IMR-90 (cell line): ENCODE measurements at regions not wholly inside any gene's neighbourhood (a gene's known extent, or its start where the extent isn't known, plus 50 kb on each side); places are given as distances from the start of the nearest gene placed in this dataset.

Experiments
- ATAC-seq: fragments of 200-7000 bp; cut with Tn5 transposase; 2 replicates; pipeline ENCODE4 v1.9.1; 2020; ENCODE audit warnings: low read depth, mild to moderate bottlenecking, moderate library complexity
- BruUV-seq: library from RNA; stranded (reverse); fragments of 400-500 nt; replicated peaks from 2 replicates; lab custom pipeline; 2021; lab: Mats Ljungman, UMichigan
- CTCF ChIA-PET: fragments of 300-600 bp; formaldehyde crosslinking; extraction: SDS; loops from one replicate; lab custom pipeline; 2021; ENCODE audit warnings: antibody characterized with exemption; lab: Yijun Ruan, JAX
- POLR2A ChIA-PET: fragments of 300-600 bp; sonication (Branson Sonifier 250); formaldehyde crosslinking; loops from one replicate; lab custom pipeline; 2022; ENCODE audit warnings: antibody characterized with exemption; ENCODE audit not compliant: unreplicated experiment; lab: Charles Lee
- DNase-seq: peaks from one replicate; pipeline ENCODE4 v3.0.0; 2013
- H2AFZ ChIP-seq: replicated peaks from 2 replicates; pipeline ENCODE3; 2013; ENCODE audit warnings: low read length, mild to moderate bottlenecking; ENCODE audit not compliant: poor library complexity
- H2AK5ac ChIP-seq: 2 replicates; pipeline ENCODE4 v1.6.1; 2013; ENCODE audit warnings: low read depth, low read length, inconsistent platforms
- H2AK9ac ChIP-seq: replicated peaks from 2 replicates; pipeline ENCODE3; 2013; ENCODE audit warnings: mild to moderate bottlenecking, low read depth, low read length, moderate library complexity; ENCODE audit not compliant: poor library complexity
- H2BK120ac ChIP-seq: 2 replicates; pipeline ENCODE4 v1.6.1; 2013; ENCODE audit warnings: low read depth, low read length, inconsistent platforms
- H2BK15ac ChIP-seq: 3 replicates; pipeline ENCODE4 v1.6.1; 2013; ENCODE audit warnings: low read depth, low read length, inconsistent platforms
- H2BK20ac ChIP-seq: 2 replicates; pipeline ENCODE4 v1.6.1; 2013; ENCODE audit warnings: low read depth, mild to moderate bottlenecking, inconsistent platforms, low read length, moderate library complexity
- H2BK5ac ChIP-seq: 2 replicates; pipeline ENCODE4 v1.6.1; 2013; ENCODE audit warnings: mild to moderate bottlenecking, low read depth, low read length, inconsistent platforms; ENCODE audit not compliant: poor library complexity, severe bottlenecking
- H3K14ac ChIP-seq: replicated peaks from 2 replicates; pipeline ENCODE4 v1.6.1; 2013; ENCODE audit warnings: low read depth, low read length, inconsistent platforms
- H3K18ac ChIP-seq: 2 replicates; pipeline ENCODE4 v1.6.1; 2013; ENCODE audit warnings: low read depth, low read length, control low read depth
- H3K23ac ChIP-seq: 2 replicates; pipeline ENCODE4 v1.6.1; 2013; ENCODE audit warnings: low read depth, low read length, inconsistent platforms
- H3K27ac ChIP-seq: 2 replicates; pipeline ENCODE4 v1.5.1; 2013; ENCODE audit warnings: mild to moderate bottlenecking, control low read depth, low read length; ENCODE audit not compliant: insufficient read depth
- H3K27me3 ChIP-seq: 2 replicates; pipeline ENCODE4 v1.6.1; 2013; ENCODE audit warnings: low read length; ENCODE audit not compliant: control insufficient read depth, insufficient read depth
- H3K36me3 ChIP-seq: 2 replicates; pipeline ENCODE4 v1.6.1; 2013; ENCODE audit warnings: low read length, mixed read lengths; ENCODE audit not compliant: control insufficient read depth, insufficient read depth
- H3K4ac ChIP-seq: 2 replicates; pipeline ENCODE4 v1.6.1; 2013; ENCODE audit warnings: low read depth, low read length, inconsistent platforms
- H3K4me1 ChIP-seq: 2 replicates; pipeline ENCODE4 v1.6.1; 2013; ENCODE audit warnings: low read length, mixed read lengths; ENCODE audit not compliant: control insufficient read depth, insufficient read depth
- H3K4me2 ChIP-seq: 2 replicates; pipeline ENCODE4 v1.6.1; 2013; ENCODE audit warnings: low read depth, mild to moderate bottlenecking, control low read depth, low read length, moderate library complexity
- H3K4me3 ChIP-seq: 2 replicates; pipeline ENCODE4 v1.5.1; 2013; ENCODE audit warnings: low read depth, mild to moderate bottlenecking, control low read depth, low read length, moderate library complexity; ENCODE audit not compliant: insufficient read depth
- H3K56ac ChIP-seq: 2 replicates; pipeline ENCODE4 v1.6.1; 2013; ENCODE audit warnings: low read length, inconsistent platforms; ENCODE audit not compliant: insufficient read depth; ENCODE audit errors: extremely low read depth
- H3K79me1 ChIP-seq, 2 experiments: 2 replicates each; pipeline ENCODE4 v1.6.1; 2013; ENCODE audit warnings: low read length in 2 of 2, inconsistent platforms in 1 of 2, low read depth in 1 of 2
- H3K9ac ChIP-seq: 2 replicates; pipeline ENCODE4 v1.6.1; 2013; ENCODE audit warnings: low read depth, low read length, control low read depth
- H3K9me1 ChIP-seq: 2 replicates; pipeline ENCODE4 v1.6.1; 2013; ENCODE audit warnings: low read length, inconsistent platforms; ENCODE audit not compliant: insufficient read depth
- H3K9me3 ChIP-seq: 2 replicates; pipeline ENCODE4 v1.6.1; 2013; ENCODE audit warnings: low read length; ENCODE audit not compliant: control insufficient read depth, insufficient read depth
- H4K20me1 ChIP-seq: 2 replicates; pipeline ENCODE4 v1.6.1; 2013; ENCODE audit warnings: low read length, inconsistent platforms; ENCODE audit not compliant: insufficient read depth
- H4K5ac ChIP-seq: 2 replicates; pipeline ENCODE4 v1.6.1; 2013; ENCODE audit warnings: mild to moderate bottlenecking, low read depth, low read length, control low read depth
- H4K8ac ChIP-seq, 2 experiments: 2 replicates each; pipeline ENCODE4 v1.6.1; 2013; ENCODE audit warnings: low read depth in 2 of 2, low read length in 2 of 2, control low read depth in 1 of 2, inconsistent platforms in 1 of 2
- H4K91ac ChIP-seq: 2 replicates; pipeline ENCODE4 v1.6.1; 2013; ENCODE audit warnings: low read depth, low read length, inconsistent platforms; ENCODE audit not compliant: insufficient read depth
- BHLHE40 ChIP-seq: fragments of 150-350 bp; IDR thresholded peaks from 2 replicates; pipeline ENCODE4 v1.6.1; 2016; ENCODE audit warnings: mild to moderate bottlenecking, low read depth, low read length
- CEBPB ChIP-seq: IDR thresholded peaks from 2 replicates; pipeline ENCODE4 v1.6.1; 2012; ENCODE audit warnings: low read depth, low read length, improper control_type of control experiment
- CHD1 ChIP-seq: IDR thresholded peaks from 2 replicates; pipeline ENCODE4 v1.6.1; 2012; ENCODE audit warnings: low read depth, low read length, improper control_type of control experiment
- FOS ChIP-seq: fragments of 150-350 bp; IDR thresholded peaks from 2 replicates; pipeline ENCODE4 v1.6.1; 2016; ENCODE audit warnings: low read depth, low read length
- MAFK ChIP-seq: IDR thresholded peaks from 2 replicates; pipeline ENCODE4 v1.6.1; 2012; ENCODE audit warnings: low read depth, low read length, improper control_type of control experiment
- NFE2L2 ChIP-seq: fragments of 150-350 bp; IDR thresholded peaks from 2 replicates; pipeline ENCODE4 v1.6.1; 2016; ENCODE audit warnings: low read depth, mild to moderate bottlenecking, low read length
- POLR2A ChIP-seq: IDR thresholded peaks from 2 replicates; pipeline ENCODE4 v1.6.1; 2012; ENCODE audit warnings: mild to moderate bottlenecking, low read depth, low read length
- RAD21 ChIP-seq: IDR thresholded peaks from 2 replicates; pipeline ENCODE4 v1.6.1; 2012; ENCODE audit warnings: low read length, improper control_type of control experiment
- SMC3 ChIP-seq: fragments of 150-350 bp; IDR thresholded peaks from 2 replicates; pipeline ENCODE4 v1.6.1; 2016; ENCODE audit warnings: low read depth, mild to moderate bottlenecking, antibody characterized with exemption, low read length, moderate library complexity
- WGBS, 2 experiments: methylation state at CpG; one replicate each; pipeline versions ENCODE4 v1.1.5 to v1.1.7; 2013; ENCODE audit warnings: missing lambda C conversion rate in 2 of 2; ENCODE audit not compliant: insufficient read length in 1 of 2; ENCODE audit errors: extremely low coverage in 2 of 2; 5-methylcytosine and 5-hydroxymethylcytosine counted together
- dilution Hi-C: fragments of 300-500 bp; cut with HindIII; formaldehyde crosslinking; loops from one replicate; pipeline ENCODE4 v1.14.3; 2018; ENCODE audit warnings: low sequenced_read_pairs; ENCODE audit not compliant: unreplicated experiment
- in situ Hi-C: fragments of 300-500 bp; cut with MboI; formaldehyde crosslinking; loops from 3 replicates; pipeline ENCODE4 v1.14.3; 2019; ENCODE audit warnings: low sequenced_read_pairs, inconsistent platforms, mixed read lengths
- intact Hi-C: fragments of 100-400 bp; cut with micrococcal nuclease; formaldehyde crosslinking; loops from 2 replicates; pipeline ENCODE4 v1.10.0; 2022
- TF ChIP-seq, protein P1 (sequence below): fragments of 150-350 bp; IDR thresholded peaks from 2 replicates; pipeline ENCODE4 v1.6.1; 2016; ENCODE audit warnings: low read depth, mild to moderate bottlenecking, low read length, moderate library complexity, borderline replicate concordance
- TF ChIP-seq, protein P2 (sequence below): conservative IDR thresholded peaks from 2 replicates; pipeline ENCODE4 v1.5.1; 2012; ENCODE audit warnings: mild to moderate bottlenecking, low read depth, low read length, improper control_type of control experiment

DNA sequence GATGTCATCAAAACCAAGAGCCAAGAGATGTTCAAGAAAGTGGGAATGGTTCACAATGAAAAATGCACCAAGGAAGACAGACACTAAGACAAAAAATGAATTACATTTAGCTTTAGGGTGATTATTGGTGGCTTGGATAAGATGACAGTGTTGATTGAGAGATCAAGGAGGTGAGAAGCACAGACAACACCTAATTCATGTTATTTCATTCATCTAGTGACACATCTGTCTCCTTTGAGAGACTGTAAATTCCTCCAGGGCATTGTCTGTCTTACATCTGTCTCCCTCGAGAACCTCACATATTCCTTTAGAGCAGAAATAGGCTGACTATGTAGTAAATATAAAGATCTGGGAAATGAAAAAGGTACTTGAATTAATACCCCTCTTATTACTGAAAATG lies 94.2 kb upstream of the SMIM31 start:
- H2BK15ac ChIP-seq: no peak overlapping the region
- no peak overlapping the region for H3K9ac ChIP-seq
- WGBS, 2 experiments: no CpG with 5 or more reads among the region's 1 CpG
- H2AK9ac ChIP-seq: no peak overlapping the region
- no peak overlapping the region for H2BK20ac ChIP-seq
- ChIA-PET POLR2A (no interaction called here), CTCF (no interaction called here)
- DNase-seq (no peak), ATAC-seq (no peak)
- H2AK5ac ChIP-seq: no peak overlapping the region
- H4K5ac ChIP-seq: no peak overlapping the region
- no peak overlapping the region for H3K4me3 ChIP-seq
- no peaks in the 10 kb centered on the region for H3K4me1 ChIP-seq
- no peak overlapping the region for H2BK120ac ChIP-seq
- H2BK5ac ChIP-seq: no peak overlapping the region
- no peak overlapping the region for H2AFZ ChIP-seq
- in situ Hi-C loops (no loop called here), dilution Hi-C loops (no loop called here), intact Hi-C loops (no loop called here)
- no peak overlapping the region for H4K8ac ChIP-seq
- H4K91ac ChIP-seq: no peak overlapping the region
- H3K56ac ChIP-seq: no peak overlapping the region
- no peaks in the 10 kb centered on the region for H3K27me3 ChIP-seq
- TF ChIP-seq RAD21 (no peak), FOS (no peak), NFE2L2 (no peak), CHD1 (no peak), SMC3 (no peak), CEBPB (no peak), POLR2A (no peak), MAFK (no peak), BHLHE40 (no peak)
- TF ChIP-seq, protein P1, sequence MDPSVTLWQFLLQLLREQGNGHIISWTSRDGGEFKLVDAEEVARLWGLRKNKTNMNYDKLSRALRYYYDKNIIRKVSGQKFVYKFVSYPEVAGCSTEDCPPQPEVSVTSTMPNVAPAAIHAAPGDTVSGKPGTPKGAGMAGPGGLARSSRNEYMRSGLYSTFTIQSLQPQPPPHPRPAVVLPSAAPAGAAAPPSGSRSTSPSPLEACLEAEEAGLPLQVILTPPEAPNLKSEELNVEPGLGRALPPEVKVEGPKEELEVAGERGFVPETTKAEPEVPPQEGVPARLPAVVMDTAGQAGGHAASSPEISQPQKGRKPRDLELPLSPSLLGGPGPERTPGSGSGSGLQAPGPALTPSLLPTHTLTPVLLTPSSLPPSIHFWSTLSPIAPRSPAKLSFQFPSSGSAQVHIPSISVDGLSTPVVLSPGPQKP: no peak
- TF ChIP-seq, protein P2, sequence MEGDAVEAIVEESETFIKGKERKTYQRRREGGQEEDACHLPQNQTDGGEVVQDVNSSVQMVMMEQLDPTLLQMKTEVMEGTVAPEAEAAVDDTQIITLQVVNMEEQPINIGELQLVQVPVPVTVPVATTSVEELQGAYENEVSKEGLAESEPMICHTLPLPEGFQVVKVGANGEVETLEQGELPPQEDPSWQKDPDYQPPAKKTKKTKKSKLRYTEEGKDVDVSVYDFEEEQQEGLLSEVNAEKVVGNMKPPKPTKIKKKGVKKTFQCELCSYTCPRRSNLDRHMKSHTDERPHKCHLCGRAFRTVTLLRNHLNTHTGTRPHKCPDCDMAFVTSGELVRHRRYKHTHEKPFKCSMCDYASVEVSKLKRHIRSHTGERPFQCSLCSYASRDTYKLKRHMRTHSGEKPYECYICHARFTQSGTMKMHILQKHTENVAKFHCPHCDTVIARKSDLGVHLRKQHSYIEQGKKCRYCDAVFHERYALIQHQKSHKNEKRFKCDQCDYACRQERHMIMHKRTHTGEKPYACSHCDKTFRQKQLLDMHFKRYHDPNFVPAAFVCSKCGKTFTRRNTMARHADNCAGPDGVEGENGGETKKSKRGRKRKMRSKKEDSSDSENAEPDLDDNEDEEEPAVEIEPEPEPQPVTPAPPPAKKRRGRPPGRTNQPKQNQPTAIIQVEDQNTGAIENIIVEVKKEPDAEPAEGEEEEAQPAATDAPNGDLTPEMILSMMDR: no peak
- H3K18ac ChIP-seq: no peak overlapping the region
- no peaks in the 10 kb centered on the region for H3K79me1 ChIP-seq
- H3K4me2 ChIP-seq: no peak overlapping the region
- BruUV-seq: no TSS peak
- H4K20me1 ChIP-seq: no peaks in the 10 kb centered on the region
- no peak overlapping the region for H3K27ac ChIP-seq
- no peak overlapping the region for H3K23ac ChIP-seq
- no peak overlapping the region for H3K4ac ChIP-seq
- no peak overlapping the region for H3K14ac ChIP-seq
- no peaks in the 10 kb centered on the region for H3K36me3 ChIP-seq
- no peaks in the 10 kb centered on the region for H3K9me1 ChIP-seq
- H3K9me3 ChIP-seq: peaks cover 7% of the 10 kb centered on the region
